ENCODE measurements at regions not wholly inside any gene's neighbourhood (a gene's known extent, or its start where the extent isn't known, plus 50 kb on each side); places are given as distances from the start of the nearest gene placed in this dataset.

GRCh38 chr20:24185791-24186190, 197.2 kb upstream of the GGTLC1 start:
- no peak for TF ChIP-seq CTCF (IDR thresholded peaks at IDR 0.05; ENCODE audit: borderline replicate concordance, control extremely low read depth, extremely low read depth, insufficient read depth, missing control alignments)

GRCh38 chr20:24181151-24181550, 192.6 kb upstream of the GGTLC1 start:
- in situ Hi-C loops (cut with MboI; ENCODE audit: low sequenced_read_pairs, unreplicated experiment), result no loop called here
- TF ChIP-seq CTCF (IDR thresholded peaks at IDR 0.05; ENCODE audit: borderline replicate concordance, control extremely low read depth, extremely low read depth, insufficient read depth, missing control alignments), result no peak
- DNase-seq (ENCODE audit: low spot score), result no peak

More at GRCh38 chr20:24185791-24186190, 197.2 kb upstream of the GGTLC1 start:
- DNase-seq (ENCODE audit: low spot score), result no peak
- in situ Hi-C loops (cut with MboI; ENCODE audit: low sequenced_read_pairs, unreplicated experiment), result no loop called here

- no peak for TF ChIP-seq CTCF (IDR thresholded peaks at IDR 0.05; ENCODE audit: borderline replicate concordance, control extremely low read depth, extremely low read depth, insufficient read depth, missing control alignments)
- in situ Hi-C loops (cut with MboI; ENCODE audit: low sequenced_read_pairs, unreplicated experiment), result no loop called here
- no peak for DNase-seq (ENCODE audit: low spot score)
These were observed 180.7 kb upstream of the GGTLC1 start for GRCh38 chr20:24169256-24169655.

GRCh38 chr20:24166412-24166811, 177.8 kb upstream of the GGTLC1 start:
- no peak for DNase-seq (ENCODE audit: low spot score)
- TF ChIP-seq CTCF (IDR thresholded peaks at IDR 0.05; ENCODE audit: borderline replicate concordance, control extremely low read depth, extremely low read depth, insufficient read depth, missing control alignments), result no peak
- in situ Hi-C loops (cut with MboI; ENCODE audit: low sequenced_read_pairs, unreplicated experiment), result no loop called here

- TF ChIP-seq CTCF (IDR thresholded peaks at IDR 0.05; ENCODE audit: borderline replicate concordance, control extremely low read depth, extremely low read depth, insufficient read depth, missing control alignments), result no peak
- no peak for DNase-seq (ENCODE audit: low spot score)
- in situ Hi-C loops (cut with MboI; ENCODE audit: low sequenced_read_pairs, unreplicated experiment), result no loop called here
These were observed 177.5 kb upstream of the GGTLC1 start for GRCh38 chr20:24166123-24166381.

GRCh38 chr20:24165301-24166122, 176.9 kb upstream of the GGTLC1 start:
- TF ChIP-seq CTCF (IDR thresholded peaks at IDR 0.05; ENCODE audit: borderline replicate concordance, control extremely low read depth, extremely low read depth, insufficient read depth, missing control alignments), result no peak
- DNase-seq (ENCODE audit: low spot score), result no peak
- in situ Hi-C loops (cut with MboI; ENCODE audit: low sequenced_read_pairs, unreplicated experiment), result no loop called here

Measured in GM13976 (cell line).